Activated T-cell treated with anti-CD3 and anti-CD28 coated beads for 4 hours (primary cell): ENCODE measurements at regions not wholly inside any gene's neighbourhood (a gene's known extent, or its start where the extent isn't known, plus 50 kb on each side); places are given as distances from the start of the nearest gene placed in this dataset.

Experiments used
- DNase-seq: peaks from one replicate; pipeline ENCODE4 v3.0.0-alpha.2; 2020

- DNase-seq: no peak
Measured at GRCh38 chr5:8675182-8675581, 806.2 kb downstream of the MTRR start.

- no peak for DNase-seq
Measured at GRCh38 chr5:8676695-8677094, 807.7 kb downstream of the MTRR start.

- no peak for DNase-seq
Measured at GRCh38 chr5:8682381-8682780, 813.4 kb downstream of the MTRR start.

- DNase-seq: no peak
Measured at GRCh38 chr5:8683496-8683895, 814.5 kb downstream of the MTRR start.

GRCh38 chr5:8685704-8686103 is 816.8 kb downstream of the MTRR start:
- DNase-seq: no peak

GRCh38 chr5:8686707-8687106 is 817.8 kb downstream of the MTRR start:
- DNase-seq: no peak

- DNase-seq: no peak
Measured at GRCh38 chr5:8689773-8690172, 820.8 kb downstream of the MTRR start.

GRCh38 chr5:8691221-8691620 is 822.3 kb downstream of the MTRR start:
- DNase-seq: no peak

- no peak for DNase-seq
Measured at GRCh38 chr5:8693341-8693844, 824.4 kb downstream of the MTRR start.

- no peak for DNase-seq
Measured at GRCh38 chr5:8694545-8694944, 825.6 kb downstream of the MTRR start.

- no peak for DNase-seq
Measured at GRCh38 chr5:8695902-8696845, 827.2 kb downstream of the MTRR start.

- DNase-seq: no peak
Measured at GRCh38 chr5:8700222-8700621, 831.3 kb downstream of the MTRR start.

- no peak for DNase-seq
Measured at GRCh38 chr5:8700671-8701070, 831.7 kb downstream of the MTRR start.

- no peak for DNase-seq
Measured at GRCh38 chr5:8701251-8701650, 832.3 kb downstream of the MTRR start.

GRCh38 chr5:8710426-8710930 is 835.4 kb downstream of the SEMA5A start:
- DNase-seq: no peak

GRCh38 chr5:8714198-8714597 is 831.7 kb downstream of the SEMA5A start:
- no peak for DNase-seq

GRCh38 chr5:8714861-8715260 is 831.0 kb downstream of the SEMA5A start:
- DNase-seq: no peak

- no peak for DNase-seq
Measured at GRCh38 chr5:8719796-8720195, 826.1 kb downstream of the SEMA5A start.

GRCh38 chr5:8720506-8720905 is 825.4 kb downstream of the SEMA5A start:
- no peak for DNase-seq

GRCh38 chr5:8721536-8721935 is 824.3 kb downstream of the SEMA5A start:
- DNase-seq: no peak

- no peak for DNase-seq
Measured at GRCh38 chr5:8726383-8727036, 819.4 kb downstream of the SEMA5A start.

- DNase-seq: no peak
Measured at GRCh38 chr5:8727396-8727795, 818.5 kb downstream of the SEMA5A start.

- DNase-seq: no peak
Measured at GRCh38 chr5:8729437-8729836, 816.4 kb downstream of the SEMA5A start.

- no peak for DNase-seq
Measured at GRCh38 chr5:8730194-8730593, 815.7 kb downstream of the SEMA5A start.
